SK-N-SH treated with all-trans-retinoic acid at 6 μM for 48 hours (cell line): ENCODE measurements at regions not wholly inside any gene's neighbourhood (a gene's known extent, or its start where the extent isn't known, plus 50 kb on each side); places are given as distances from the start of the nearest gene placed in this dataset.
"Not testable (repeated sequence)": the region's sequence is repeated elsewhere in the genome, so short reads cannot be mapped to it uniquely, and the experiment has no call there.

ENCODE experiments used
- ATAC-seq: fragments of 200-7000 bp; cut with Tn5 transposase; 3 replicates; pipeline ENCODE4 v1.9.1; 2020; ENCODE audit warnings: mild to moderate bottlenecking, moderate library complexity
- ARNTL ChIP-seq: fragments of 450-650 bp; formaldehyde crosslinking; IDR thresholded peaks from 2 replicates; pipeline ENCODE4 v1.5.0; 2020; ENCODE audit warnings: low read depth, mild to moderate bottlenecking, moderate library complexity, borderline replicate concordance
- BACH2 ChIP-seq: fragments of 250-450 bp; sonication (Bioruptor Pico); IDR thresholded peaks from 2 replicates; pipeline ENCODE4 v1.9.0; 2021; ENCODE audit warnings: mild to moderate bottlenecking, borderline replicate concordance
- ESRRG ChIP-seq: fragments of 250-450 bp; sonication (Bioruptor Pico); IDR thresholded peaks from 2 replicates; pipeline ENCODE4 v1.6.1; 2021; ENCODE audit warnings: mild to moderate bottlenecking
- GLIS3 ChIP-seq: fragments of 250-450 bp; sonication (Bioruptor Pico); IDR thresholded peaks from 2 replicates; pipeline ENCODE4 v1.5.0; 2020; ENCODE audit warnings: mild to moderate bottlenecking, moderate library complexity
- ISL1 ChIP-seq: fragments of 250-450 bp; sonication (Bioruptor Pico); IDR thresholded peaks from 2 replicates; pipeline ENCODE4 v2.1.2; 2022; ENCODE audit warnings: mild to moderate bottlenecking, moderate library complexity
- OSR1 ChIP-seq: fragments of 250-450 bp; sonication (Bioruptor Pico); IDR thresholded peaks from 2 replicates; pipeline ENCODE4 v1.8.0; 2022; ENCODE audit warnings: moderate library complexity, mild to moderate bottlenecking, inconsistent platforms
- PATZ1 ChIP-seq: fragments of 250-450 bp; sonication (Bioruptor Pico); IDR thresholded peaks from 2 replicates; pipeline ENCODE4 v1.8.0; 2020; ENCODE audit warnings: mild to moderate bottlenecking, moderate library complexity, borderline replicate concordance
- POU6F1 ChIP-seq: fragments of 250-450 bp; sonication (Bioruptor Pico); IDR thresholded peaks from 2 replicates; pipeline ENCODE4 v1.8.0; 2021; ENCODE audit warnings: low read depth, mild to moderate bottlenecking, moderate library complexity, borderline replicate concordance
- PPARA ChIP-seq: fragments of 250-450 bp; sonication (Bioruptor Pico); IDR thresholded peaks from 2 replicates; pipeline ENCODE4 v1.5.0; 2020; ENCODE audit warnings: mild to moderate bottlenecking, borderline replicate concordance
- RARB ChIP-seq: fragments of 250-450 bp; sonication (Bioruptor Pico); IDR thresholded peaks from 2 replicates; pipeline ENCODE4 v1.8.0; 2021; ENCODE audit warnings: mild to moderate bottlenecking, moderate library complexity
- TCF4 ChIP-seq: fragments of 250-450 bp; sonication (Bioruptor Pico); IDR thresholded peaks from 2 replicates; pipeline ENCODE4 v1.8.0; 2021; ENCODE audit warnings: mild to moderate bottlenecking, moderate library complexity, borderline replicate concordance
- TOX ChIP-seq: fragments of 250-450 bp; sonication (Bioruptor Pico); IDR thresholded peaks from 2 replicates; pipeline ENCODE4 v1.8.0; 2021; ENCODE audit warnings: mild to moderate bottlenecking, moderate library complexity, borderline replicate concordance
- TSHZ2 ChIP-seq: fragments of 250-450 bp; sonication (Bioruptor Pico); IDR thresholded peaks from 2 replicates; pipeline ENCODE4 v1.5.0; 2020; ENCODE audit warnings: mild to moderate bottlenecking, moderate library complexity
- ZC3H10 ChIP-seq: fragments of 250-450 bp; sonication (Bioruptor Pico); IDR thresholded peaks from 2 replicates; pipeline ENCODE4 v1.5.1; 2021; ENCODE audit warnings: mild to moderate bottlenecking, moderate library complexity
- ZFP3 ChIP-seq: fragments of 250-450 bp; sonication (Bioruptor Pico); IDR thresholded peaks from 2 replicates; pipeline ENCODE4 v1.5.0; 2020; ENCODE audit warnings: mild to moderate bottlenecking, moderate library complexity
- ZFP30 ChIP-seq: fragments of 450-650 bp; formaldehyde crosslinking; IDR thresholded peaks from 2 replicates; pipeline ENCODE4 v1.5.0; 2022; ENCODE audit warnings: mild to moderate bottlenecking, moderate library complexity
- ZNF565 ChIP-seq: fragments of 450-650 bp; formaldehyde crosslinking; conservative IDR thresholded peaks from 2 replicates; pipeline ENCODE4 v1.5.0; 2020; ENCODE audit warnings: low read depth, mild to moderate bottlenecking, moderate library complexity
- ZNF70 ChIP-seq: fragments of 450-650 bp; formaldehyde crosslinking; IDR thresholded peaks from 2 replicates; pipeline ENCODE4 v1.5.0; 2020; ENCODE audit warnings: mild to moderate bottlenecking, moderate library complexity
- ZNF8 ChIP-seq: fragments of 450-650 bp; formaldehyde crosslinking; IDR thresholded peaks from 2 replicates; pipeline ENCODE4 v1.5.0; 2020; ENCODE audit warnings: mild to moderate bottlenecking, moderate library complexity
- TF ChIP-seq, protein P1 (sequence below): fragments of 250-450 bp; sonication (Bioruptor Pico); IDR thresholded peaks from 2 replicates; pipeline ENCODE4 v1.5.1; 2020; ENCODE audit warnings: low read depth, mild to moderate bottlenecking, moderate library complexity
- TF ChIP-seq, protein P2 (sequence below): fragments of 250-450 bp; sonication (Bioruptor Pico); IDR thresholded peaks from 2 replicates; pipeline ENCODE4 v1.5.1; 2021; ENCODE audit warnings: mild to moderate bottlenecking, moderate library complexity

- TF ChIP-seq ZFP3 (CRISPR knock-in tag), result no peak
- TF ChIP-seq TCF4 (CRISPR knock-in tag), result no peak
- no peak for TF ChIP-seq PPARA (CRISPR knock-in tag)
- no peak for TF ChIP-seq PATZ1
- TF ChIP-seq, all 23 proteins: peak for 0
- ATAC-seq, result no peak
Observed at GRCh38 chr12:38120438-38120837, 196.1 kb upstream of the ALG10B start.

DNA sequence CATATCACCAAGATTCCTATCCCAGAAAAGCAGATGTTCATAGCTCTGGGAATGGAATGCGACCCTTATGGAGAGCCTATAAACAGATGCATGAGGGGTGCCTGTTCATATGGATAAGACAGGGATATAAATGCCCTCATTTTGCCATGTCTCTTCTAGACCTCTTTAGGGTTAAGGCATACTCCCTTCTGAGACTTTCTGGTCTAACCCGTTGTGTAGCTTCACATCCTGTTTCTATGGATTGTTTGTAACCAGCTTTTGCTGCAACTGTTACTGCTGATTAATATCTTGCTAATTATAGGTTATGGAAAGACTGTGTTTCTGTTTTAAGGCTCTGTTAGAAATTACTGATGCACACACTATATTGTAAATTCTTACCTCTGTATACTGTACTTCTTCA is 193.5 kb upstream of the ALG10B start:
- not testable (repeated sequence) for ATAC-seq

GRCh38 chr12:38123566-38124246 is 192.9 kb upstream of the ALG10B start:
- TF ChIP-seq TOX, result no peak
- TF ChIP-seq, protein P1, sequence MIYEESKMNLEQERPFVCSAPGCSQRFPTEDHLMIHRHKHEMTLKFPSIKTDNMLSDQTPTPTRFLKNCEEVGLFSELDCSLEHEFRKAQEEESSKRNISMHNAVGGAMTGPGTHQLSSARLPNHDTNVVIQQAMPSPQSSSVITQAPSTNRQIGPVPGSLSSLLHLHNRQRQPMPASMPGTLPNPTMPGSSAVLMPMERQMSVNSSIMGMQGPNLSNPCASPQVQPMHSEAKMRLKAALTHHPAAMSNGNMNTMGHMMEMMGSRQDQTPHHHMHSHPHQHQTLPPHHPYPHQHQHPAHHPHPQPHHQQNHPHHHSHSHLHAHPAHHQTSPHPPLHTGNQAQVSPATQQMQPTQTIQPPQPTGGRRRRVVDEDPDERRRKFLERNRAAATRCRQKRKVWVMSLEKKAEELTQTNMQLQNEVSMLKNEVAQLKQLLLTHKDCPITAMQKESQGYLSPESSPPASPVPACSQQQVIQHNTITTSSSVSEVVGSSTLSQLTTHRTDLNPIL (CRISPR knock-in tag), result no peak
- TF ChIP-seq ZFP30, result no peak
- TF ChIP-seq ZFP3 (CRISPR knock-in tag), result no peak
- no peak for TF ChIP-seq ZNF8 (CRISPR knock-in tag)
- no peak for TF ChIP-seq ZNF565 (CRISPR knock-in tag)
- no peak for TF ChIP-seq GLIS3 (CRISPR knock-in tag)
- ATAC-seq, result no peak

GRCh38 chr12:38124247-38125012 is 192.1 kb upstream of the ALG10B start:
- ATAC-seq, result no peak
- TF ChIP-seq BACH2 (CRISPR knock-in tag) (no peak), TOX (no peak), ARNTL (no peak), ZC3H10 (CRISPR knock-in tag) (no peak), RARB (no peak), ESRRG (CRISPR knock-in tag) (no peak), POU6F1 (CRISPR knock-in tag) (no peak), ISL1 (CRISPR knock-in tag) (no peak), OSR1 (CRISPR knock-in tag) (no peak), TSHZ2 (no peak), ZFP3 (CRISPR knock-in tag) (no peak), ZNF70 (CRISPR knock-in tag) (no peak), TCF4 (CRISPR knock-in tag) (no peak), PPARA (CRISPR knock-in tag) (no peak)
- TF ChIP-seq, protein P2, sequence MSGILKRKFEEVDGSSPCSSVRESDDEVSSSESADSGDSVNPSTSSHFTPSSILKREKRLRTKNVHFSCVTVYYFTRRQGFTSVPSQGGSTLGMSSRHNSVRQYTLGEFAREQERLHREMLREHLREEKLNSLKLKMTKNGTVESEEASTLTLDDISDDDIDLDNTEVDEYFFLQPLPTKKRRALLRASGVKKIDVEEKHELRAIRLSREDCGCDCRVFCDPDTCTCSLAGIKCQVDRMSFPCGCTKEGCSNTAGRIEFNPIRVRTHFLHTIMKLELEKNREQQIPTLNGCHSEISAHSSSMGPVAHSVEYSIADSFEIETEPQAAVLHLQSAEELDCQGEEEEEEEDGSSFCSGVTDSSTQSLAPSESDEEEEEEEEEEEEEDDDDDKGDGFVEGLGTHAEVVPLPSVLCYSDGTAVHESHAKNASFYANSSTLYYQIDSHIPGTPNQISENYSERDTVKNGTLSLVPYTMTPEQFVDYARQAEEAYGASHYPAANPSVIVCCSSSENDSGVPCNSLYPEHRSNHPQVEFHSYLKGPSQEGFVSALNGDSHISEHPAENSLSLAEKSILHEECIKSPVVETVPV (CRISPR knock-in tag), result no peak
- TF ChIP-seq, protein P1 (CRISPR knock-in tag), result no peak
